Astrocyte of the cerebellum (primary cell): ENCODE measurements at regions not wholly inside any gene's neighbourhood (a gene's known extent, or its start where the extent isn't known, plus 50 kb on each side); places are given as distances from the start of the nearest gene placed in this dataset.

Source experiments
- DNase-seq: peaks from one replicate; pipeline ENCODE4 v3.0.0-alpha.2; 2011; ENCODE audit warnings: low read depth
- H3K4me3 ChIP-seq: 2 replicates; pipeline ENCODE4 v1.5.1; 2011; ENCODE audit warnings: mild to moderate bottlenecking, low read depth, low read length, moderate library complexity
- CTCF ChIP-seq: IDR thresholded peaks from 2 replicates; pipeline ENCODE4 v1.5.1; 2012; ENCODE audit warnings: low read length, low read depth, moderate library complexity, mild to moderate bottlenecking; ENCODE audit errors: missing control alignments
- in situ Hi-C: cut with HindIII; loops from 2 replicates; pipeline ENCODE4 v1.10.0; 2017; ENCODE audit warnings: low sequenced_read_pairs

- DNase-seq = no peak
- in situ Hi-C loops = no loop called here
- no peak for TF ChIP-seq CTCF
- H3K4me3 ChIP-seq = no peak overlapping the region
Measured at GRCh38 chr13:22288496-22288895, 617.6 kb downstream of the FGF9 start.

- no peak for DNase-seq
- no peak for TF ChIP-seq CTCF
- in situ Hi-C loops = no loop called here
- no peak overlapping the region for H3K4me3 ChIP-seq
Measured at GRCh38 chr13:22289711-22290110, 618.8 kb downstream of the FGF9 start.

- in situ Hi-C loops = no loop called here
- no peak for TF ChIP-seq CTCF
- DNase-seq = no peak
- no peak overlapping the region for H3K4me3 ChIP-seq
Measured at GRCh38 chr13:22298530-22298929, 627.7 kb downstream of the FGF9 start.

GRCh38 chr13:22311734-22312404, 641.0 kb downstream of the FGF9 start:
- no peak for TF ChIP-seq CTCF
- no peak overlapping the region for H3K4me3 ChIP-seq
- in situ Hi-C loops = no loop called here
- DNase-seq = no peak

- TF ChIP-seq CTCF = no peak
- in situ Hi-C loops = no loop called here
- no peak for DNase-seq
- H3K4me3 ChIP-seq = no peak overlapping the region
Measured at GRCh38 chr13:22312405-22312803, 641.5 kb downstream of the FGF9 start.

- no peak for DNase-seq
- TF ChIP-seq CTCF = no peak
- no peak overlapping the region for H3K4me3 ChIP-seq
- in situ Hi-C loops = no loop called here
Measured at GRCh38 chr13:22316494-22317025, 645.7 kb downstream of the FGF9 start.
